ENCODE measurements at regions not wholly inside any gene's neighbourhood (a gene's known extent, or its start where the extent isn't known, plus 50 kb on each side); places are given as distances from the start of the nearest gene placed in this dataset.
A peak's percentile ranks its signal among the peaks of the same experiment; 100 is the strongest.

GRCh38 chr12:87930033-87930432, 99.2 kb downstream of the C12orf50 start:
- FAIRE-seq, result no peak

GRCh38 chr12:87929346-87929745, 99.9 kb downstream of the C12orf50 start:
- no peak for FAIRE-seq

GRCh38 chr12:87928031-87928430, 101.2 kb downstream of the C12orf50 start:
- no peak for FAIRE-seq

GRCh38 chr12:87925021-87925420, 104.2 kb downstream of the C12orf50 start:
- no peak for FAIRE-seq

- no peak for FAIRE-seq
These were observed 105.1 kb downstream of the C12orf50 start for GRCh38 chr12:87924149-87924548.

GRCh38 chr12:87923361-87923760, 105.8 kb downstream of the C12orf50 start:
- FAIRE-seq, result no peak

- no peak for FAIRE-seq
These were observed 106.5 kb downstream of the C12orf50 start for GRCh38 chr12:87922736-87923135.

GRCh38 chr12:87921621-87922020, 107.6 kb downstream of the C12orf50 start:
- FAIRE-seq, result no peak

- no peak for FAIRE-seq
These were observed 109.1 kb downstream of the C12orf50 start for GRCh38 chr12:87920139-87920538.

- FAIRE-seq, result no peak
These were observed 127.7 kb downstream of the C12orf50 start for GRCh38 chr12:87901457-87901856.

GRCh38 chr12:87897662-87898061, 131.5 kb downstream of the C12orf50 start:
- no peak for FAIRE-seq

- FAIRE-seq, result no peak
These were observed 145.4 kb downstream of the C12orf50 start for GRCh38 chr12:87883806-87884205.

- no peak for FAIRE-seq
These were observed 150.1 kb downstream of the C12orf50 start for GRCh38 chr12:87879141-87879540.

- no peak for FAIRE-seq
These were observed 158.4 kb downstream of the C12orf50 start for GRCh38 chr12:87870493-87871460.

- no peak for FAIRE-seq
These were observed 159.1 kb downstream of the C12orf50 start for GRCh38 chr12:87870061-87870460.

GRCh38 chr12:87866578-87867292, 162.5 kb downstream of the C12orf50 start:
- peak; percentile 81 for FAIRE-seq

GRCh38 chr12:87861791-87862190, 167.4 kb downstream of the C12orf50 start:
- FAIRE-seq, result no peak

GRCh38 chr12:87853448-87854003, 175.7 kb downstream of the C12orf50 start:
- no peak for FAIRE-seq

- no peak for FAIRE-seq
These were observed 180.1 kb downstream of the C12orf50 start for GRCh38 chr12:87849074-87849473.

- peak; percentile 88 for FAIRE-seq
These were observed 180.8 kb downstream of the C12orf50 start for GRCh38 chr12:87848248-87848868.

- FAIRE-seq, result no peak
These were observed 182.1 kb downstream of the C12orf50 start for GRCh38 chr12:87847147-87847546.

GRCh38 chr12:87846045-87846444, 183.2 kb downstream of the C12orf50 start:
- FAIRE-seq, result no peak

- FAIRE-seq, result no peak
These were observed 187.3 kb downstream of the C12orf50 start for GRCh38 chr12:87841935-87842334.
